GM23338 (cell line): ENCODE measurements at regions not wholly inside any gene's neighbourhood (a gene's known extent, or its start where the extent isn't known, plus 50 kb on each side); places are given as distances from the start of the nearest gene placed in this dataset.

Experiments used
- EZH2 ChIP-seq: fragments of 200-600 bp; sonication (generic); IDR thresholded peaks from one replicate; pipeline ENCODE4 v1.8.0; 2017; ENCODE audit warnings: antibody characterized with exemption, mild to moderate bottlenecking, low read depth; ENCODE audit not compliant: unreplicated experiment
- NANOG ChIP-seq: IDR thresholded peaks from 2 replicates; pipeline ENCODE4 v1.6.1; 2016; ENCODE audit warnings: antibody characterized with exemption, borderline replicate concordance
- TF ChIP-seq, protein P1 (sequence below), 2 experiments: fragments of 200-600 bp in 1 of 2; sonication (generic) in 1 of 2; conservative IDR thresholded peaks; 2 replicates each; pipeline versions ENCODE4 v1.5.1 to v1.6.1; 2016 to 2017; ENCODE audit warnings: antibody characterized with exemption in 2 of 2, low read depth in 2 of 2, mild to moderate bottlenecking in 2 of 2, moderate library complexity in 1 of 2

DNA sequence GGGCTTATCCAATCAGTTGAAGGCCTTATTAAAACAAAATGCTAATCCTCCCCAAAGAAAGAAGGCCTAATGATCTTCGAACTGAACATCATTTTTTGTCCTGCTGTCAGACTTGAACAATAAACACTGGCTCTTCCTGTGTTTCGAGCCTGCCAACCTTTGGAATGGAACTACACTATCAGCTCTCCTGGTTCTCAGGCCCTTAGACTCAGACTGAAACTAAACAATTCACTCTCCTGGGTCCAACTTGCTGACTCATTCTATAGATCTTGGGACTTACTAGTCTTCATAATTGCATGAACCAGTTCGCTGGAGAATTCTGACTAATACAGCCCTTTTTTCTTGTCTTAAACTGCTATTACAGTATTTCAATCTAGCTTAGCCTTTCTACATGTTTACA lies 235.2 kb downstream of the LNPK start:
- TF ChIP-seq, protein P1, sequence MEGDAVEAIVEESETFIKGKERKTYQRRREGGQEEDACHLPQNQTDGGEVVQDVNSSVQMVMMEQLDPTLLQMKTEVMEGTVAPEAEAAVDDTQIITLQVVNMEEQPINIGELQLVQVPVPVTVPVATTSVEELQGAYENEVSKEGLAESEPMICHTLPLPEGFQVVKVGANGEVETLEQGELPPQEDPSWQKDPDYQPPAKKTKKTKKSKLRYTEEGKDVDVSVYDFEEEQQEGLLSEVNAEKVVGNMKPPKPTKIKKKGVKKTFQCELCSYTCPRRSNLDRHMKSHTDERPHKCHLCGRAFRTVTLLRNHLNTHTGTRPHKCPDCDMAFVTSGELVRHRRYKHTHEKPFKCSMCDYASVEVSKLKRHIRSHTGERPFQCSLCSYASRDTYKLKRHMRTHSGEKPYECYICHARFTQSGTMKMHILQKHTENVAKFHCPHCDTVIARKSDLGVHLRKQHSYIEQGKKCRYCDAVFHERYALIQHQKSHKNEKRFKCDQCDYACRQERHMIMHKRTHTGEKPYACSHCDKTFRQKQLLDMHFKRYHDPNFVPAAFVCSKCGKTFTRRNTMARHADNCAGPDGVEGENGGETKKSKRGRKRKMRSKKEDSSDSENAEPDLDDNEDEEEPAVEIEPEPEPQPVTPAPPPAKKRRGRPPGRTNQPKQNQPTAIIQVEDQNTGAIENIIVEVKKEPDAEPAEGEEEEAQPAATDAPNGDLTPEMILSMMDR (conservative IDR thresholded peaks at IDR 0.05; ENCODE audit: low read depth in 2 of 2): no peak
- TF ChIP-seq NANOG (no peak), EZH2 (no peak)
